ENCODE measurements at regions not wholly inside any gene's neighbourhood (a gene's known extent, or its start where the extent isn't known, plus 50 kb on each side); places are given as distances from the start of the nearest gene placed in this dataset.

DNA sequence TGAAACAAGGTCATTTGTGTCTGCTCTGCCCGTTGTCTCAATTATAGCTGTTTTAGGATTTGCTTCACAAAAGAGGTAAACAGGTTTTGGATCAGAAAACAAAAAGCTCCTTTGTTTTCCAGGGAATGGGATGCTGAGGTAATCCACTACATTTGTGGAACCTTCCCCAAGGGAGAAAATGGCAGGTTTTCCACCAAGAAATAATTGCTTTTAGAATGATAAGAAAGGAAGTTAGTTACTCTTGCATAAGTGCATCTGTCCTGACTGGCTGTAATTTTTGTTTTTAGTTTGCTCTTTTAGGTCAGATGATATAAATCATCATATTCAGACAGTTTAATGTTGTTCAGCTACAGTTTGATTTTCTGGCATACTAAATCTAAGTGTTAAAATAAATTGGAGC is 198.5 kb upstream of the COL8A1 start:
- DNase-seq, result no peak

DNA sequence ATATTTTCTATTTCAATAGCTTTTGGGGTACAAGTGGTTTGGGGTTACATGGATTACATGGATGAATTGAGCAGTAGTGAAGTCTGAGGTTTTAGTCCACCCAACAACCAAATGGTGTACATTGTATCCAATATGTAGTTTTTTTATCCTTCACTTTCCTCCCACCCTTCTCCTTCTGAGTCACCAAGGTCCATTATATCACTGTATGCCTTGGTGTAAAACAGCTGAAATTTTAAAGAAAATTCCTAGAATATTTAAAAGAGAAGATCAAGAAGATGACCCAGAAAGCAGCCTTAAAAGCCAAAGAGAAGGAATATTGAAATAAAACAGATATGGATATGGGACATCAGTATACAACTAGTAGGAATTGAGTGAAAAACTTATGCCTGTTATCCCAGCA is 204.2 kb upstream of the COL8A1 start:
- DNase-seq, result no peak

DNA sequence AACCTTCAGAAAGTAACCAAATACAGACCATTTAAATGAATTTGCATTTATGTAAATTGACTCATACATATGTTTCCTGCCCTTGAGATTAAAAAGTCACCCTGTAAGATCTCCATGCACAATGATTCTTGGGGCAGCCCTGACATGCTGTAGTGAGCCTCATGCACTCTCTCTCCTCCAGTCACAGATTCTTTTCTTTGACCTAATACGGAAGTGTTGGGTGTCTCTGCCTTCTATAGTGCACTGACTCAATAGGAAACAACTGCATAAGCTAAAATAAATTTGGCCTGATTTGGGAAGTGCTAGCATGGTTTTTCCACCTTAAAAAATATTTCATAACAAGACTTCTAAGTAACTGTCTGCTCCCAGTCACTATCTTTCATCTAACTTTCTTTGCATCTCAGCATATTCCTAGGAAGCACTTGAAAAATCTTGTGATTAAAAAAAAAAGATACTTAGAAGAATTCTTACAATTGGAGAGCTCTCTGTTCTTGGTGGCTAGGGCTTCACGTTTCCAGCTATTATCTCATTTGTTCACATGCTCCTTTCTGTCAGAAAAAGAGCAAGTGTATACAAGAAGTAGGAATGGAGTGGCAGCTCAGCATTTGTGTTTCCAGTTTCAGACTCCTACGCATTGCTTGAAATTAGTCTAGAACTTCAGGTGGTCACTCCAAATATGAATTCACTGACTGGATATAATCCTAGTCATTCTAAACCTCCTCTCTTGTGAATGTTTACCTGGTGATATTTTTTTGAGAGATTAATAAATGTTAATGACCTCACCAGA is 207.9 kb upstream of the COL8A1 start:
- no peak for DNase-seq

DNA sequence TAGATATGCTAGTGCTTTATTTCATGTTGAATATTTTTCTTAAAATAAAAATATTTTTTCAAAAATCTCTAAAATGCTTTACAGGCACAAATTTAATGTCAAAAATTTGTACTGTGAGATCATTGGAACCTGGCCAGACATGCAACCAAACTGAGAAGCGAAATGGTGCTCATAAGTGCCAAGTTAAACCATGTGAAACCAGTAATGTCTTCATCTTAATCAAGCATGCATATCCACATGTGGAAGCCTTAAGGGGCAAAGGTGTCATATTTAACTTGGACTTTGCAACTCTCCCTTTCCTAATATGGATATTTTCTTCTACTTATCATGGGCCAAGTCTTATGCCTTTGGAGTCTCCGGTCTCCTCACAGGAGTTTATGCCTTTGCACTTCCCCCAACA is 208.9 kb upstream of the COL8A1 start:
- DNase-seq, result no peak

DNA sequence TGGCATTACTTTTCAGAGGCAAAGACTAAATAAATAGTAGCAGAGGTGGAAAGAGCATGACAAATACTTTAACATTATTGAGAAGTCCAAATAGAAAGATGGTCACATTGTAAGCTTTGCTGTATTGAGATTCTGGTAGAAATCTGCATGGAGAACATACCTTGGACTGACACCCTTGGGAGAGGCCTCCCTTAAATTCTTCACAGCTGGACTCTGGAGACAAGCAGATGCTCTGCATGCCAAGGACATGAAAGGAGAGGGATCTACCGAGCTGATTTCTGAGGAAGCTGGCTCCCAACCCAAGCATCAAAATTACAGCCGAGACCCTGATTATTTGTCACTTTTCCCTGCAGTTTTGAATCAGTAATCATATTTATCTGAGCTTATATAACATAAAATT is 212.5 kb upstream of the COL8A1 start:
- DNase-seq, result no peak

DNA sequence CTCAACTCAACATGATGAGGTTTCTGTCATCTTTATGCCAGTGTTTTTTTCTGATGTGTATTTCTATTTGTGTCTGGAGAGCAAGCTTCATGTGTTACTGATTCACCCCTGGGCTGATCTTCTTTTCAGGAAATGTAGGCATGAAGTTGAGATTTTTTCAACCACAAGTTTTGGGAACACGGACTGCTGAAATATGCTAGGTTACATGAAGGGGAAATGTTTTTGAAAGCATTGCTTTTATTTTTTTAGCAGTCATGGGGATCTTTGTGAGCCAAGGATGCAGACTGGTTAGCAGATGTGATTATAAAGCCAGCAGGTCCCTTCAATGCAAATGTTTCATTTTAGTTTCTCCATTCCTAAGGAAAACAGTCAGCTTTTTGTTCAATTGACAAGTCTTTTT is 219.3 kb upstream of the COL8A1 start:
- DNase-seq, result no peak

DNA sequence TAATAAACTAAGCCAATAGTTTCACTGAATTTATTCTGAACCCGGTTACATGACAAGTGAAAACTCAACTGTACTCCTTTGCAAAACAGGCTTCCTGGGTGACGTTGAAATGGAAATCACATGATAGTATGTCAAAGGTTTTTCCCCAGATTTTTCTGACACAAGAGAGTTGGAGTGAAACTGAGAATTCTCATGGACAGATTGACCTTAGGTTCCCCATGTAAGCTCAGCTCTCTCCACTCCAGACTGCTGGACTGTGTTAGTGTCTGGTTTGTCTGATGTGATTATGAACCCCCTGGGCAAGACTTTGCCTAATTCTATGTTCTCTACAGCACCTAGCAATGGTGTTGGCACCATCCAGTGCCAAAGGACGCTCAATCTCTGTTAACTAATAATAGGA is 219.7 kb upstream of the COL8A1 start:
- DNase-seq, result no peak

DNA sequence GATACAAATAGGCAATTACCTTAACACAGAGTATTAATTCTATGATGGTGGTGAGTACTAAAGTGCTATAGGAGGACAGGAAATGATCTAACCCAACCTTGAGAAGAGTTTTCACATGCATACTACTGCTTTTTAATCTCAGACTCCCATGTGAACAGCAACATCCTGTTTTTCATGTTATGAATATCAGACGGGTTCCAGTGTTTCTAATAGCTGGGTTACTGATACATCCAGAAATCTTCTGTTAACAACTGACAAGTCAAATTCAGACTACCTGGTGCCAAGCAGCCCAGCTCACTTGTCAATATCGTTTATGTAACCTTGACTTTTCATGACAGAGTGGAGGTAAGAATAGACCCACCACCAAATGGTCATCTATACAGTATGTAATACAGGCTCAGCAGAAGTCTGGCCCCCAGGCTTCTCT is 220.2 kb upstream of the COL8A1 start:
- DNase-seq, result no peak

DNA sequence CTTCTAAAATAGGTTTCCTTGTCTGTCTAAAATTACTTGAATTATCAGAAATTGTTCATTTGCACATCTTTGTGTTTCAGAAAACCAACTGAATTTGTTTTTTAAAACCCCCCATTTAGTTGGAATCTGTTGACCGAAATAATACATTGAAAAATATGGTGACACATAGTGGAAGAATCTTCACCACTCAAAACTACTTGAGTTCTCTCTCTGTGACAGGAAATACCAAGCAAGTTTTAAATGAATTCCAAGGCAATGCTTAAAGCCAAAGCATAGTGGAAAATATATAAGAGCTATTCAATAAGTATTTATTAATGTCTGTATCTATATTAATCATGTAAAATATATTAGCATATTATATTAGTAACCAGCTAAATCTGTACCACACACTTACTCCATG is 224.9 kb upstream of the COL8A1 start:
- no peak for DNase-seq

DNA sequence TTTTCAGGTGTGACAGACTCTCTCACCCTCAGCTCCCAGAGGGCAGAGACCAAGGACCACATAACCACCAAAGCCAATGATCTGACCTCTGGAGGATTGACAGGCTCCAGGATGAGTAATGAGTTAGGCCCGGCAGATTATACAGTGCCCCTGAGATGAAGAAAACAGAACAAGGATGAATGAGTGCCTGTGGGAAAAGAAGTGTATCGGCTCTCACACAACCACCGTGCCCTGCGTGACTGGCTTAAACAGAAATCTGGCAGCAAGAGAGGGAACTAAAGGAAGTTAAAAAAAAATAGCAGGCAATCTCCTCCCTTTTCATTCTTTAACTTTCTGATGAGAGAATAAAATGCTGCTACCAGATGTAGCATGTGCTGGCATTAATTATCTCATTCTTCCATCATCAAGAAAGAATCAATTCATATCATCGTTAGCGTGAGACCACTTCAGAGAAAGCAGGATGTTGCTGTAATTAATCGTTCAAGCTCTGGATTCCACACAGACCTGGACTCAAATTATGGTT is 227.5 kb upstream of the COL8A1 start:
- no peak for DNase-seq

DNA sequence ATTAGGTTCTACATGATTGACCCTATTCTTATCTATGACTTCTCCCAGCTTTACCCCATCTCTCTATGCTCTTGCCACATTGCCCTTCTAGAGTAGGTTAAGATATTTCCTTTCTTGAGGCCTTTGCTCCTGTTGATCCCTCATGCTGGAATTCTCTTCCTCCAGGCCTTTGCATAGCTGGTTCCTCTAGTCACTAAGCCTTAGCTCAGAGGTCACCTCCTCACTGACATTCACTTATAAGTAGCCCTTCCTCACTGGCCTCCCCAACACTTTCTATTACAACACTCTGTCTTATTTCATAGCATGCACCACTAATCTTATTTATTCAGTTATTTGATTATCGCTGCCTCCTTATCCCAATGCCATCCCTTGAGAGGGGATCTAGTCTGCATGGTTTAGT is 228.4 kb upstream of the COL8A1 start:
- no peak for DNase-seq

DNA sequence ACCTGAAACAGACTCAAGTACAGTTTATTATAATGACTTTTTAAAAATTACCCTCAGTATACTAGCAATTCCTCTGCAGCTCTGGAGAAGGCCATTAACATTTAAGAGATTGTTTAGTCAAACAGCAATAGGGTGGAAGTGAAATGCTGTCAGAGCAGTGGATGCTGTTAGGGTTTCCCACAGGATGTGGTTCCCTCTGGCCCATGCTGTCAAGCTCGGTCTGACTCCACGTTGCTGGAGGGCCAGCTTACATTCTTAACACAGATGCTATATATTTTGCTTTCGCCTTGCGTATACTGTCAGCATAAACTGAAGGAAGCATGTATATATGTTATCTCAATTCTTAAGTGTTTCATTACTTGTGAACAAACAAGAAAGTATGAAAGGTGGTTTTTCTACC is 231.1 kb upstream of the COL8A1 start:
- no peak for DNase-seq

DNA sequence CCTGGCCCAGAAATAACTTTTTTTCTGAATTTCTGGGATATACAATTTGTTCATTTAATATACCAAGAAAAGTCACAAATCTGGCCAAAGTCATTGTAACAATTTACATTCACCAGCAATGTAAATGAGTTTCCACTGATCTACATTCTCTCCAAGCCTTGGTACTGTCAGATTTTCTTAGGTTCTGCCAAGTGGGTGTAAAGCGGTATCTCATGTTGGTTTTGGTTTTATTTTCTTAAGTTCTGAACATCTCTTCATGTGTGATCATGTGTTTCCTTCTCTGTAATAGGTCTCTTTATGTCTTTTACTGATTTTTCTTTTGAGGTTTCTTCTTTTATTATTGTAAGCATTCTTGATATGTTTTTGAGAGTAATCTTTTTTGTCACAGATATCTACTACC is 235.6 kb upstream of the COL8A1 start:
- DNase-seq, result no peak

DNA sequence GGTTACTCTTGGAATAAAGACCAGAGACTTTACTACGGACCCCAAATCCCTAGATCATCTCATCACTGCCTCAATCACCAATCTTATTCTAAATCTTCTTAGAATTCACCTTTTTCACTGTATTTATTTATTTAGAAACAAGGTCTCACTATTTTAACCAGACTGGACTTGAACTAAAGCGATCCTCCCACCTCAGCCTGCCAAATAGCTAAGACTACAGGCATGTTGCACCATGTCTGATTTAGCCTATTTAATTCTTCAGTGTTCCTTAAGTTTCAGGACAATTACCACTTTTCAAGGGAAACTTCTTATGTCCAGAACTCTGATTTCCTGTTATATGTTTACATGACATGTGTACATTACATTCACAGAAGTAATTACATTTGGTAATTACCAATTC is 238.0 kb upstream of the COL8A1 start:
- no peak for DNase-seq

DNA sequence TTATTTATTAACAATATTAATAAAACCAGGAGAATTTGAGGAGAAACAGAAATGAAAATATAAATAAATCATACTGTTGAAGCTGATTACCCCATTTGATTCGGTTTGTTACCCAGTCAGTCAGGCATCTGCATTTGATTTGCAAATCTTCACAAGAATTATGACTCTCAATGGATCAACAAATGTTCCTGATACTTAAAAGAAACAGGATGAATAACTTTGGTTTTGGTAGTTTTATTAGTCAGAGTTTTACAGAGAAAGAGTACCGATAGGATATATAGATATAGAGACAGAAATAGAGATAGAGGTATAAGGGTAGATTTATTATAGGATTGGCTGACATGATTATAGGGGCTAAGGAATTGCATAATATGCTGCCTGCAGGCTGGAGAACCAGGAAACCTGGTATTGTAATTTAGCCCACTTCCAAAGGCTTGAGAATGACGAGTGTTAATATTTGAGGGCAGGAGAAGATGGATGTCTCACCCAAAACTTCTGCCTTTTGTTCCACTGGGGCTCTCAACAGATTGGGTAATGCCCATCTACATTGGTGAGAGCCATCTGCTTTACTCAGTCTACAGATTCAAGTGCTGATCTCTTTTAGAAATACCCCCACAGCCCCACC is 241.6 kb upstream of the COL8A1 start:
- no peak for DNase-seq

DNA sequence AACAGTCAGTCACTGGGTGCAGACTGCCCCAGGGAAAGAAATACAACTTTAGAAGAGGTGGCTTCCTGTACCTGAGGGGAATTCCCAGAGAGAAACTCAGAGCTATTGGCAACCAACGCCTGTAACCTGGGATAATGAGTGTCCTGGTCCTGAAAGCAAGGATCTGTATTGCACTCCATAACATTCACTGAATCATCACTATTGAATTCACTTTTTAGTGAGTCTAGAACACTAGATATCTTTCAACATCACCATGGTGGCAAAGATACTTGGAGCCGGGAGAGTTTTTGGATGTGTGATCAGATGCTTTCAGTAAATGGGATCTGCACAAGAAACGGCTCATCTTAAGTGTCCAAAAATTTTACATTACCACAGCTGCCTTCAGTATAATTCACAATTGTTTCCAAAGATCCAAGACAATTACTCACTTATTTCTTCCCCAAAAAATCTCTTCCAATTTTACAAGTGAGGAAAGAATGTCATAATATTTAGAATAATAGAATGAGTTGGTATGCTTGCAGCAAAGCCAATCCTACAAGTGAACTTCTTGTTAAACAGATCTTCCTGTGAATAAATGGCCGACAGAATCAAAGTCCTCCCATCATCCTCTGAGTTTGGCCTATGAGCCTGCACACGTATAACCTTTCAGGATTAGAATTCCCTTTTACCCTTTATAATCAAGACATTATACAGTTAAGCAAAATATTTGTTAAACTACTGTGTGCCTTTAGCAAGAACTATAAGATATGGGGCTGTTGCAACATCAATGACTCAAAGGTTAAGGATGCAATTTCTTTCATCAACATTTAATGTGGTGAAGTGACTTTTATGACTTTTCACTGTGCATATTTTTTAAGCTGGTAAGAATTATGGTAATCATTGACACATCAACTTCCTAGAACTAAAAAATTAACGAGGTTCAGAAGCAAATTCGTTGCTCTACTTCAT is 243.3 kb upstream of the COL8A1 start:
- DNase-seq, result no peak

DNA sequence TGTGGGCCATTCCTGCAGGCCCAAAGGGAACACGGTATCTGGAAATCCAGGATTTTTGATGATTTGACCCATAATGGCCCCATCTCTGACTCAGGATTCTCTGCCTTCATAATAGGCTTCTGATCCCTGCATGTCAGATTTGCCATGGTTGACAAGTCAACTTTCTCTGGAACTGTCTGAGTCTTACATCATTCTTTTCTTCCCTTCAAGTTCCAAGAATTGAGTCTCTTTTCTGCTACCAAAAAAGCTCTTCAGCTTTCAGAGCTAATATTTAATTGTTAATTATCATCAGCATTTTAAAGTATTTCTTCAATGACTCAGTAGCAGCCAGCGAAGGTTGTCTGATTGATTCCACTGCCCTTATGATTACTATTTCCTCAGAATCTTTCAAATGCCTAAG is 244.4 kb upstream of the COL8A1 start:
- DNase-seq, result no peak

DNA sequence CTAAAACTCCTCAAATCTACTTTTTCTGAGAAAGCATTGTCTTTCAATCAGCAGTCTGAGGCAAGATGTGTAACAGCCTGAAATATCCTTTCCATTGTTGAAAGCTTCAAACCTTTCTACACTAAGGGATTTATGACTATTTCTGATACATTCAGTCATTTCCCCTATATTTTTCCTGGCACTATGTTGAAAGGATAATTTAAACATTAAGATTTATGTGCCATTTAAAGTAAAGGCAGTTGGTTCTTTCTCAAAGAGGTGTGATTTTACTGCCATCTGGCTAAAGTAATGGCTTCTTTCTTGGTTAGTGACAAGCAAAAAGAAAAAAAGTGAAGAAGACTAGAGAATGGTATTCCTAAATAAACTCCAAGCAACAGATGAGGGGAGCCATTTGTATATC is 249.6 kb upstream of the COL8A1 start:
- DNase-seq, result no peak

DNA sequence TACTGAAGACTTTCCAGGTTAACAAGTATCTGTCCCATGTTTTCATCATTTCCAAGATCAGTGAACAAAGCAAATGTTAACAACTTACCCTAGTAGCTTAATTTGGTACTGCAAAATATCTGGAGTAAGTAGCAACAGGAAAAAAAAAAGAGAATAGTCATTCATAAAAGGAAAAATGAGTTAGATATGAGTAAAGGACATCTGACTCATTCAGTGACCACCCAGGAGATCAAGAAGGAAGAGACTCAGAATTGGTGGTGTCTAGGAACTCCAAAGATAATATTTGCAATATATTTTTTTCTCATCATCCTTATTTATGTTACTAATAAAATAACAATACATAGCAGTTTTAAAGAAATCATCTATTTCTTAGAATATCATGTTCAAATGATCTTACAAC is 253.8 kb upstream of the COL8A1 start:
- no peak for DNase-seq

DNA sequence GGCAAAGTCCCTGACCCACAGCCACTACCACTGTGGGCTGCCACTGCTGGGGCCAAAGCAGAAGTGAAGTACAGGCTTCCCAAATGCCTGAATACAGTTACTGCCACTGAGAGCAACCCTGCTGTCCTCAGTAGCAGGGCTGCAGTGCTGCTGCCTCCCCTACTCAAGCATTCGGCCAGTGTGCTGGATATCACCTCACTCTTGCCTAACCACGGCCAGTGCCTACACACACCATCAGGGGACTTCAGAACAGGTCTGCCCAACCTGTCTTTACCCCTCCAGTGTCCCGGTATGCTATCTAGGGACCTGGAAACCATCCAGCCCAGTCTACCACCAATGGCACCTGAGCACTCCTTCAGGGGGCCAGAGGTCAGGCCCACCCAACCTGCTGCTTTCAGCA is 261.5 kb upstream of the COL8A1 start:
- DNase-seq, result no peak

DNA sequence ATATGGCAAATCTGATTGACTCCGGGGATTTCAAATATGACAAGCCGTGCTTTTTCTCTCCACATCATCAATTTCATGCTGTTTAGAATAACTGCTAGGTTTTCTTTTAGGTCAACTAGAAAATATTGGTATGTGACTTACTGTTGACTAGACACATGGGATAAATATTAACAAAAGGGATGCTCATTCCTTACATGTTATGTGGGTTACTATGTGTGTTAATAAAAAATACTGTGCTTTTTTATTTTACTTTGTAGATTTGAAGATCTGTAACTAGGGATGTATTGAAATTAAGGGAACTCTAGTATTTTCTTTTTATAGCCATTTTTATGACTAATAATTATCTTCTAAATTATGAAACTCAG is 264.6 kb upstream of the COL8A1 start:
- no peak for DNase-seq

DNA sequence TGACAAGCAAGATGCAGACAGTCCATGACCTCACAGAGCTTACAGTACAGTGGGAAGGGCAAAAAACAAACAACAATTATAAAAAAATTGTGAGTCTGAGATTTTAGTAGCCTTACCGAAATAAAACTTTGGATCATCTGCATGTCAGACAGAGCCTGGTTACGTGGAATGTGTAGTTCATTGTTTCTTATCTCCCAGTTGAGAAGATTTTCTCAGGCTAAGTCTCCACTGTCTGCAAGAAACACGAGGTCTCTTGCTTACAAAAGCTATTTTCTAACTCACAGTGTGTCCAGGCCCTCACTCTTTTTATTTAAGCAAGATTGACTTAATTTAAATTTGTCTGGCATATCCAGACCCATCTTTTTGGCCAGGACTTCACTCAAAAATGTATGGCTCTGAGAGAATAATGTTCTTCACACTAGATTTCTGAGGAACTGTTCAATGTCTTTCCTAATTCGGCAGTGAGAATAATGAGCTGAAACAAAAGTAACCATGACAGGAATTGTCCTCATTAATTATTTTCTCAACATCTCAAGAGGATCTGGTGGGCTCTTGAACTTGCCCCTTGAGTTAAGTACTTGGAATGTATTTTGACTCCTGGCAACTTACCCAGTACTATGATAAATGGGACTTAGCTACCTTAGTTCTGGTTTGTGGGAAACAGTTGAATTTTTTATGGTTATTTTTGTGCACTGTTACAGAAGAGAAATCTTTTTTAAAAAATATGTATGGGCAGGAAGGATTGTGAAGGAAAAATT is 265.1 kb upstream of the COL8A1 start:
- no peak for DNase-seq
